Tibial artery (tissue), 4 donors: ENCODE measurements at regions not wholly inside any gene's neighbourhood (a gene's known extent, or its start where the extent isn't known, plus 50 kb on each side); places are given as distances from the start of the nearest gene placed in this dataset.

Experiments
- DNase-seq, 2 donors: peaks; one replicate each; pipeline ENCODE4 v3.0.0-alpha.2; 2019
- H3K27ac ChIP-seq, 2 donors: fragments of 200-600 bp; sonication (generic) in 1 of 2; 1 replicate in 1 of 2; 2 replicates in 1 of 2; pipeline ENCODE4 v1.5.1; 2018 to 2019; ENCODE audit warnings: mild to moderate bottlenecking in 1 of 2
- H3K27me3 ChIP-seq, 2 donors: fragments of 200-600 bp; sonication (generic) in 1 of 2; one replicate each; pipeline versions ENCODE4 v1.5.1 to v1.6.0; 2016 to 2019
- H3K36me3 ChIP-seq, 3 donors: fragments of 200-600 bp; sonication (generic) in 2 of 3; one replicate each; pipeline ENCODE4 v1.5.1; 2016 to 2019; ENCODE audit warnings: mild to moderate bottlenecking in 2 of 3
- H3K4me1 ChIP-seq, 4 donors: fragments of 200-600 bp; sonication (generic) in 2 of 4; 1 replicate in 3 of 4; 2 replicates in 1 of 4; pipeline ENCODE4 v1.5.1; 2016 to 2019
- H3K4me3 ChIP-seq, 2 donors: fragments of 200-600 bp; sonication (generic) in 1 of 2; 1 replicate in 1 of 2; 2 replicates in 1 of 2; pipeline ENCODE4 v1.5.1; 2018 to 2019; ENCODE audit warnings: mild to moderate bottlenecking in 2 of 2
- H3K9me3 ChIP-seq, 3 donors: fragments of 200-600 bp; sonication (generic) in 1 of 3; one replicate each; pipeline ENCODE4 v1.5.1; 2016 to 2019
- CTCF ChIP-seq, 2 experiments: fragments of 200-600 bp in 1 of 2; fragments of 450-650 bp in 1 of 2; IDR thresholded peaks; one replicate each; pipeline ENCODE4 v1.5.1; 2017 to 2019; ENCODE audit warnings: antibody characterized with exemption in 2 of 2, mild to moderate bottlenecking in 1 of 2, moderate library complexity in 1 of 2
- intact Hi-C: fragments of 100-400 bp; cut with DNase I; formaldehyde crosslinking; loops from one replicate; pipeline ENCODE4 v1.15.0; 2023; ENCODE audit warnings: low total_unique reads

DNA sequence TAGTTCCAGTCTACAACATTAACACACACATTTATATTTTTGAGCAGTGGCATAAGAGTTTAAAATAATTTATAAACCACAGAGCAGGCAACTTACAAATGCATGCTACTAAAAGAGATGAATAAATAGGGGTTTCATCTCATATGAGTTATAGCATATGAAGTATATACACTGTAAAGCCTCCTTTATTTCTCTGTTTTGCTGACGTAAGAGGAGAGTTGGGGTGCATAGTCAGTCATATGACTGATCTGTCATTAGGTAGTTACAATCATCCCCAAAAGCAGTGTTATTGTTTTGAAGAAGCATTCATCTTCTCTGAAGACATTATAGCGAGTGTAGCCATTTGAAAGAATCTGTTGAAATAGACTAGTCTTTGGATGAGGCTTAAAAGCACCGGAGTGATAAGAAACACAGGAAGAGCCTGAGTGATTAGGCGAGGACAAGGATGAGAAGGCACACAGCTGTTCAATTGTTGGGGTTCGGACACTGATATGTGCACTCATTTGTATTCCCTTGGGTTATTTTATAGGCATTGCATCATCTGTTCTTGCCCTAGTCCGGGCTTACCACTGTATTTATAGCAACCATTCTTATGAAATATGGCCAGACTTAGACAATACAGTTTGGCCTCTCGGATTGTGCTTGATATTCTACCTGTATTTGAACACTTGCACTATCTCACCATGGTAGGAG lies 325.7 kb downstream of the SAMD5 start:
- DNase-seq = no peak
- Histone ChIP-seq H3K27me3 (no peaks in the 10 kb centered on the region), H3K4me1 (no peaks in the 10 kb centered on the region), H3K36me3 (no peaks in the 10 kb centered on the region), H3K4me3 (no peak overlapping the region), H3K27ac (no peak overlapping the region), H3K9me3 (no peaks in the 10 kb centered on the region)
- no peak for TF ChIP-seq CTCF (IDR thresholded peaks at IDR 0.05)
- intact Hi-C loops = no loop called here

DNA sequence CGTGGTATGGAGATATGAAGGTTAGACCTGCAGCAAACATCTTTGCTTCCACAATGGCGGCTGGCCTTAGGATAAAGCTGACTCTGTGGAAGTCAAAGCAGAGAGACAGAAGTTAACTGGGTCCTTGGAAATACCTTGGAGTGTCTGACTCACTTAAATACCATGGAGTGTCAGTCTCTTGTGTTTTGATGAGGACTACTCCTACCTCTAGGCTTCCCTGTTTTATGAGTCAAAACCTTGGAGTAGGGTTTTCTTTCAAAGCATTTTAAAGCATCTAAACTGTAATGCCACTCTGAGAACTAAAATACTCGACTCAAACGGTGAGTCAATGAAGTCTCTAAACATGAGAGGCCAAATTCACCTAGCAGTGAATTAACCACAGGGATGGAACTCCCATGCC lies 329.1 kb downstream of the SAMD5 start:
- no peak overlapping the region for H3K4me3 ChIP-seq
- DNase-seq = no peak
- intact Hi-C loops = no loop called here
- H3K27ac ChIP-seq = no peak overlapping the region
- H3K9me3 ChIP-seq = no peaks in the 10 kb centered on the region
- TF ChIP-seq CTCF (IDR thresholded peaks at IDR 0.05) = no peak
- no peaks in the 10 kb centered on the region for H3K36me3 ChIP-seq
- H3K4me1 ChIP-seq = no peaks in the 10 kb centered on the region
- H3K27me3 ChIP-seq = no peaks in the 10 kb centered on the region

DNA sequence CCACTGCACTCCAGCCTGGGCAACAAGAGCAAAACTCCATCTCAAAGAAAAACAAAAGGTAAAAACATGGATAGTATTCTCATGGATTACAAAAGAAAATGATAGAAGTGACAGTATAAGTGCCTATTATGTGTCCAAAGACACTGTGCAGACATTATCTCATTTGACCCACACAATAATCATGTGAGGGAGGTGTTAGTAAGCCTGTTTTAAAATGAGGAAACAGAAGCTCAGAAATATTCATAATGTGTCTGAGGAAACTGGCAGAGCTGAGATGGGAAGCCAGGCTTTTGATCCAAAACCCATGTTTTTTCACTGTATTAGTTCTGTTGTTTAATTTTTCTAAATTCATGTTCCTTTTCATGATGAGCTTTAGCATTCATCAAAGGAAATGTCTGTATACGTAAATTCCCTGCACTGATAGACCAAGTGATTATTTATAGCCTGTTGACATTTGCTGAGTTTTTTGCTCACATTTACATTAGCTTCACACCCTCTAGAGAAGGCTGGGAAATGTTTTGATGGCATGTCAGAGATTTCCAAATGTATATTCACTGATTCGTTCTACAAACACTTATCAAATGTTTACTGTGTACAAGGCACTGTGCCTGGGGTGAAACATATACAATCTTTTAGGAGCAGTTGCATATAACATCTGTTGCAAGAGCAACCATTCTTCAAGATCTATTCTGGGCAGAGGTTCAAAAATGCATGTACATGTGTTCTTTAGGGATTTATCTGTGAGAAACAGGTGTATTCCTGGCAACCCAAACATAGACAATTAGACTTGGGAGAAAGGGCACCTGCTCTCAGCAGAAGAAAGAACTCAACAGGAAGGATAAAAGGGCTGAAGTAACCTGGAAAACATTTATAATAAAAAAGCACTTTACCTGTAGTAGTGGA lies 331.5 kb downstream of the SAMD5 start:
- Histone ChIP-seq H3K4me1 (no peaks in the 10 kb centered on the region), H3K4me3 (no peak overlapping the region), H3K9me3 (no peaks in the 10 kb centered on the region), H3K36me3 (no peaks in the 10 kb centered on the region), H3K27ac (no peak overlapping the region), H3K27me3 (no peaks in the 10 kb centered on the region)
- no peak for DNase-seq
- intact Hi-C loops = no loop called here
- no peak for TF ChIP-seq CTCF (IDR thresholded peaks at IDR 0.05)

GRCh38 chr6:147841547-147842148 lies 333.2 kb downstream of the SAMD5 start:
- intact Hi-C loops = no loop called here
- Histone ChIP-seq H3K4me3 (no peak overlapping the region), H3K36me3 (no peaks in the 10 kb centered on the region), H3K9me3 (no peaks in the 10 kb centered on the region), H3K27me3 (no peaks in the 10 kb centered on the region), H3K4me1 (no peaks in the 10 kb centered on the region), H3K27ac (no peak overlapping the region)
- no peak for TF ChIP-seq CTCF (IDR thresholded peaks at IDR 0.05)
- no peak for DNase-seq

GRCh38 chr6:147849401-147850330 lies 341.2 kb downstream of the SAMD5 start:
- Histone ChIP-seq H3K9me3 (no peaks in the 10 kb centered on the region), H3K4me1 (no peaks in the 10 kb centered on the region), H3K36me3 (no peaks in the 10 kb centered on the region), H3K27me3 (no peaks in the 10 kb centered on the region), H3K27ac (no peak overlapping the region), H3K4me3 (no peak overlapping the region)
- intact Hi-C loops = no loop called here
- no peak for DNase-seq
- no peak for TF ChIP-seq CTCF (IDR thresholded peaks at IDR 0.05)
